Fibroblast of pulmonary artery (primary cell): ENCODE measurements at regions not wholly inside any gene's neighbourhood (a gene's known extent, or its start where the extent isn't known, plus 50 kb on each side); places are given as distances from the start of the nearest gene placed in this dataset.

Experiments
- DNase-seq: peaks from one replicate; pipeline ENCODE4 v3.0.0-alpha.2; 2010; ENCODE audit warnings: low read depth
- H3K4me3 ChIP-seq: replicated peaks from 2 replicates; pipeline ENCODE4 v1.5.1; 2011; ENCODE audit warnings: low read depth, mild to moderate bottlenecking, control low read depth, low read length, moderate library complexity
- TF ChIP-seq, protein P1 (sequence below): IDR thresholded peaks from 2 replicates; pipeline ENCODE4 v1.5.1; 2011; ENCODE audit warnings: mild to moderate bottlenecking, control low read depth, low read length, inconsistent platforms; ENCODE audit errors: missing control alignments

GRCh38 chr18:27353273-27353672 is 168.2 kb upstream of the CHST9 start:
- no peak for DNase-seq
- no peak overlapping the region for H3K4me3 ChIP-seq
- TF ChIP-seq, protein P1, sequence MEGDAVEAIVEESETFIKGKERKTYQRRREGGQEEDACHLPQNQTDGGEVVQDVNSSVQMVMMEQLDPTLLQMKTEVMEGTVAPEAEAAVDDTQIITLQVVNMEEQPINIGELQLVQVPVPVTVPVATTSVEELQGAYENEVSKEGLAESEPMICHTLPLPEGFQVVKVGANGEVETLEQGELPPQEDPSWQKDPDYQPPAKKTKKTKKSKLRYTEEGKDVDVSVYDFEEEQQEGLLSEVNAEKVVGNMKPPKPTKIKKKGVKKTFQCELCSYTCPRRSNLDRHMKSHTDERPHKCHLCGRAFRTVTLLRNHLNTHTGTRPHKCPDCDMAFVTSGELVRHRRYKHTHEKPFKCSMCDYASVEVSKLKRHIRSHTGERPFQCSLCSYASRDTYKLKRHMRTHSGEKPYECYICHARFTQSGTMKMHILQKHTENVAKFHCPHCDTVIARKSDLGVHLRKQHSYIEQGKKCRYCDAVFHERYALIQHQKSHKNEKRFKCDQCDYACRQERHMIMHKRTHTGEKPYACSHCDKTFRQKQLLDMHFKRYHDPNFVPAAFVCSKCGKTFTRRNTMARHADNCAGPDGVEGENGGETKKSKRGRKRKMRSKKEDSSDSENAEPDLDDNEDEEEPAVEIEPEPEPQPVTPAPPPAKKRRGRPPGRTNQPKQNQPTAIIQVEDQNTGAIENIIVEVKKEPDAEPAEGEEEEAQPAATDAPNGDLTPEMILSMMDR, result no peak

- H3K4me3 ChIP-seq, result no peak overlapping the region
- TF ChIP-seq, protein P1, result no peak
Observed at GRCh38 chr18:27349284-27349882, 164.3 kb upstream of the CHST9 start.

GRCh38 chr18:27331606-27332005 is 146.5 kb upstream of the CHST9 start:
- TF ChIP-seq, protein P1, result no peak
- DNase-seq, result no peak
- no peak overlapping the region for H3K4me3 ChIP-seq

More at GRCh38 chr18:27349284-27349882, 164.3 kb upstream of the CHST9 start:
- no peak for DNase-seq

GRCh38 chr18:27314996-27315395 is 129.9 kb upstream of the CHST9 start:
- TF ChIP-seq, protein P1, result no peak
- DNase-seq, result peak; percentile 3

GRCh38 chr18:27313678-27314077 is 128.6 kb upstream of the CHST9 start:
- no peak overlapping the region for H3K4me3 ChIP-seq
- TF ChIP-seq, protein P1, result no peak
- DNase-seq, result no peak

More at GRCh38 chr18:27314996-27315395, 129.9 kb upstream of the CHST9 start:
- no peak overlapping the region for H3K4me3 ChIP-seq

- no peak overlapping the region for H3K4me3 ChIP-seq
- TF ChIP-seq, protein P1, result no peak
- no peak for DNase-seq
Observed at GRCh38 chr18:27312853-27313252, 127.7 kb upstream of the CHST9 start.

DNA sequence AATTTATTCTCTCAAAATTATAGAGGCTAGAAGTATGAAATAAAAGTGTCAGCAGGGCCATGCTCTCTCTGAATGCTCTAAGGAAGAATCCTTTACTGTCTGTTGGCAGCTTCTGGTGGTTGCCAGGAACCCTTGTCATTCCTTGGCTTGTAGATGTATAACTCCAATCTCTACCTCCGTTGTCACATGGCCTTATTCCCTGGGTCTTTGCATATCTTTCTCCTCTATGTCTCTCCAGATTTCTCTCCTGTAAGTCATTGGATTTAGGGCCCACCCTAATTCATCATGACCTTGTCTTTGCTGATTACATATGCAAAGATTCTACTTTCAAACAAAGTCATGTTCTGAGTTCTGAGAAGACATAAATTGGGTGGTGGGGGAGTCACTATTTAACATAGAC is 127.0 kb upstream of the CHST9 start:
- TF ChIP-seq, protein P1, result no peak
- no peak for DNase-seq
- no peak overlapping the region for H3K4me3 ChIP-seq
